Endothelial cell of umbilical vein (primary cell): ENCODE measurements at regions not wholly inside any gene's neighbourhood (a gene's known extent, or its start where the extent isn't known, plus 50 kb on each side); places are given as distances from the start of the nearest gene placed in this dataset.

ENCODE experiments used
- CTCF ChIP-seq, 2 donors: IDR thresholded peaks; 1 replicate in 1 of 2; 2 replicates in 1 of 2; pipeline ENCODE4 v1.5.1; 2011; ENCODE audit warnings: low read length in 2 of 2, mild to moderate bottlenecking in 2 of 2, moderate library complexity in 2 of 2, control low read depth in 1 of 2, inconsistent platforms in 1 of 2, low read depth in 1 of 2; ENCODE audit not compliant: insufficient read depth in 1 of 2; ENCODE audit errors: extremely low read depth in 1 of 2
- EZH2 ChIP-seq: IDR thresholded peaks from 2 replicates; pipeline ENCODE4 v1.6.1; 2012; ENCODE audit warnings: borderline replicate concordance, low read depth, mild to moderate bottlenecking, moderate library complexity, low read length, inconsistent platforms; ENCODE audit not compliant: severe bottlenecking
- FOS ChIP-seq: IDR thresholded peaks from 2 replicates; pipeline ENCODE4 v1.6.1; 2011; ENCODE audit warnings: mild to moderate bottlenecking, low read length, moderate library complexity, borderline replicate concordance; ENCODE audit not compliant: insufficient read depth
- JUN ChIP-seq: IDR thresholded peaks from 2 replicates; pipeline ENCODE4 v1.6.1; 2011; ENCODE audit warnings: borderline replicate concordance, low read depth; ENCODE audit not compliant: insufficient read length, insufficient read depth
- POLR2A ChIP-seq: IDR thresholded peaks from 2 replicates; pipeline ENCODE4 v1.6.1; 2012; ENCODE audit warnings: low read depth, mild to moderate bottlenecking, control low read depth, low read length
- POLR2AphosphoS5 ChIP-seq: IDR thresholded peaks from 2 replicates; pipeline ENCODE4 v1.6.1; 2012; ENCODE audit warnings: low read depth, mild to moderate bottlenecking, control low read depth, low read length, moderate library complexity; ENCODE audit not compliant: insufficient read depth
- TF ChIP-seq, protein P1 (sequence below): IDR thresholded peaks from 2 replicates; pipeline ENCODE4 v1.6.1; 2011; ENCODE audit not compliant: insufficient read depth, insufficient read length

GRCh38 chr2:52775674-52776073, 991.9 kb upstream of the CHAC2 start:
- TF ChIP-seq CTCF (IDR thresholded peaks at IDR 0.05; ENCODE audit: extremely low read depth in 1 of 2, insufficient read depth in 1 of 2, low read depth in 1 of 2, low read length in 2 of 2), result no peak
- TF ChIP-seq POLR2AphosphoS5, result no peak
- TF ChIP-seq EZH2, result no peak
- no peak for TF ChIP-seq POLR2A
- no peak for TF ChIP-seq JUN
- TF ChIP-seq, protein P1, sequence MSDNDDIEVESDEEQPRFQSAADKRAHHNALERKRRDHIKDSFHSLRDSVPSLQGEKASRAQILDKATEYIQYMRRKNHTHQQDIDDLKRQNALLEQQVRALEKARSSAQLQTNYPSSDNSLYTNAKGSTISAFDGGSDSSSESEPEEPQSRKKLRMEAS, result no peak
- TF ChIP-seq FOS, result no peak
